ENCODE measurements at regions not wholly inside any gene's neighbourhood (a gene's known extent, or its start where the extent isn't known, plus 50 kb on each side); places are given as distances from the start of the nearest gene placed in this dataset.
A peak's percentile ranks its signal among the peaks of the same experiment; 100 is the strongest.

- peak; percentile 65 for DNase-seq (ENCODE audit: low read depth, low spot score)
- in situ Hi-C loops (cut with HindIII; ENCODE audit: low pct_unique_long_range_greater_than_20kb, low sequenced_read_pairs): no loop called here
These were observed 273.1 kb upstream of the TBL1XR1 start for GRCh38 chr3:177470197-177470941.

GRCh38 chr3:177471733-177472480, 274.6 kb upstream of the TBL1XR1 start:
- in situ Hi-C loops (cut with HindIII; ENCODE audit: low pct_unique_long_range_greater_than_20kb, low sequenced_read_pairs): no loop called here
- DNase-seq (ENCODE audit: low read depth, low spot score): no peak

- DNase-seq (ENCODE audit: low read depth, low spot score): no peak
- in situ Hi-C loops (cut with HindIII; ENCODE audit: low pct_unique_long_range_greater_than_20kb, low sequenced_read_pairs): no loop called here
These were observed 275.9 kb upstream of the TBL1XR1 start for GRCh38 chr3:177473184-177473583.

DNA sequence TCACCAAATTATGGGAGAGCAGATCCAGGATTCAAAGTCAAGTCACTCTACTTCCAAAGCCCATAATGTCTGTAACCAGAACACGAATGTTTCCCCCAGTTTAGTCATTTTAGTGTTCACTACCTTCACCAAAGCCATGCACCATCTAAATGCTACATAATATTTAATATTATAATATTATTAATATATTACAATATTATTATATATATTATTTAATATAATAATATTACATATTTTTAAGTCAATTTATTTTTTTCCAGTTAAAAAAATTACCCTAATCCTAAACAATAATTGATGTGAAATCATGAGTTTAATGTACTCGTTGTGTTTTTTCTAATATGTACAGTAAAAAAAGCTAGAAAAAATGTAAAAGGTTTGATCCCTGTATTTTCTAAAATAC, 276.6 kb upstream of the TBL1XR1 start:
- in situ Hi-C loops (cut with HindIII; ENCODE audit: low pct_unique_long_range_greater_than_20kb, low sequenced_read_pairs): no loop called here
- DNase-seq (ENCODE audit: low read depth, low spot score): no peak

DNA sequence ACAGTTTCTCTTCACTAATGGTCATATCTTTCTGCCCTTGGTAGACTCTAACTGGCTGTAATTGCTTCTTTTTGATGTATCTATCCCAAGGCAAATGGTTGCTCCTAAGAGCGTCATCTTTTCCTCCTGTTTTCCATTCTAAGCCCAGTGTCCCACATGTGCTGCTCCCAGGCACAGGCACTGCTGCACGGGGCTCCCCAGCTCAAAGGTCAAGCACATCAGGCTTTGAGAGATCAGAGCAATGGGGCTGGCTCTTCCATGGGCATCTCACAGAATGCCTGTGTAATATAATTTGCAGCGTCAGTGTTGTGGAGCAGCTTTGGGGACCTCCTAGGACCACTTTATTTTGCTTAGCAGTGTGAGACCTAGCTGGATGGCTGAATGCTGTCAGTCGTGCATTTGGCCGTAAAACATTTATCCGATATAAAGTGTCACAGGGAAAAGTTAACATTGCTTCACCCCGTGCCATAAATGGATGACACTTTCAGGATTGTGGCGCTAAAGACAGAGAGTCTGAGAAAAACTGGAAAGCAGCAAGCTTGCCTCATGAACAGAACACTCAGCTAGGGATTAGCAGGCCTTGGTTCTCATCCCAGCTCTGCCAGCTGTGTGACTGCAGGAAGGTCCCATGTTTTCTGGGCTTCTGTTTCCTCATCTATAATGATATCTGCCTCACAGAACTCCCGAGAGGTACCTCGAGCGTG, 277.5 kb upstream of the TBL1XR1 start:
- in situ Hi-C loops (cut with HindIII; ENCODE audit: low pct_unique_long_range_greater_than_20kb, low sequenced_read_pairs): no loop called here

GRCh38 chr3:177475356-177475665, 278.0 kb upstream of the TBL1XR1 start:
- DNase-seq (ENCODE audit: low read depth, low spot score): no peak
- in situ Hi-C loops (cut with HindIII; ENCODE audit: low pct_unique_long_range_greater_than_20kb, low sequenced_read_pairs): no loop called here

More for the DNA sequence above, 277.5 kb upstream of the TBL1XR1 start:
- no peak for DNase-seq (ENCODE audit: low read depth, low spot score)

DNA sequence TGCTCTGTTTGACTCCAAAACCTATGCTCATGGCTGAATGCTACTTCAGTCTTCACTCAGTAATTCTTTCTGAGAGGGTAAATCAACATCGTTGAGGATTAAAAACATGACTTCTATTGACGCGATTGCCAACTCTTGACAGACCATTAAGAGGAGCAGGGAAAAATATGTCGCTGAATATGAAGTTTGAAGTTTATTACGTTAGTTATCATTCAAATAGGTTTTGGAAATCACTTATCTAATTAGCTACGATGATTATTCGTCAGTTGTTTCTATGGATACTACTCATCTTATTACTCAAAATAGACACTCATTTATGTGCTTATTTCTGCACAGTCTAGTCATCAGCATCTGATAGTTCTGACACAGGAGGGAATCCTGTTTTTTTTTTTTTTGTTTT, 279.2 kb upstream of the TBL1XR1 start:
- in situ Hi-C loops (cut with HindIII; ENCODE audit: low pct_unique_long_range_greater_than_20kb, low sequenced_read_pairs): no loop called here
- no peak for DNase-seq (ENCODE audit: low read depth, low spot score)

GRCh38 chr3:177476921-177477435, 279.7 kb upstream of the TBL1XR1 start:
- in situ Hi-C loops (cut with HindIII; ENCODE audit: low pct_unique_long_range_greater_than_20kb, low sequenced_read_pairs): no loop called here
- DNase-seq (ENCODE audit: low read depth, low spot score): no peak

DNA sequence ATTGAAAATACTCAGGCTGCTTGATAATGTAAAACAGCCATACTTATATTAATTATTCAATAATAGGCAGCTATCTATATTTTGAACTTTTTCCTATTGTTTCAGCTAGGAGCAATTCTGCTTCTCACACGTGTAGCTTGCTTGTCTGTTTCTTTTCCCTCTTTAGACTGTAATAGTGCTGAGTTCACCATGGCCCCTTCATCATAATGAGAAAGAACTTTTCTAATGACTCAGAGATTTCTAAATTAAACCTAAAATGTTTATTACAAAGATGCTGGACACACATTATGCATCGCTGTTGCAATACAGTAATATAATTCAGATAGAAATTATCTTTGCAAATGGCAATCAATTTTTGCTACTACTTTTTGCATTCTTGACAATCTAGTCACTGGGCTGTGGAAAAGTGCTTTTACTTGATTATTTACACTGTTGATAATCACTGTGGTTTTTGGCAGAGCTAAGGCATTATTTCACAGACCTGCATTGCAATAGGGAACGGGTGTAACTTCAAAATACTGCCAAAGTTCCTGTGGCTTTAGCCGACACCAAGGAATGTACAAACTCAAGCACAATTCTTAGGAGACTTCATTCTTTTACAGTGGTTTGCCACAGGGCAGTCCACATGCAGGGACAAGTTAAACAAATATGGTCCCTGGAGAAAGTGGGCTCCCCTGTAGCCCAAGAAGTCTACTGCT, 281.0 kb upstream of the TBL1XR1 start:
- DNase-seq (ENCODE audit: low read depth, low spot score): peak; percentile 35
- in situ Hi-C loops (cut with HindIII; ENCODE audit: low pct_unique_long_range_greater_than_20kb, low sequenced_read_pairs): no loop called here

DNA sequence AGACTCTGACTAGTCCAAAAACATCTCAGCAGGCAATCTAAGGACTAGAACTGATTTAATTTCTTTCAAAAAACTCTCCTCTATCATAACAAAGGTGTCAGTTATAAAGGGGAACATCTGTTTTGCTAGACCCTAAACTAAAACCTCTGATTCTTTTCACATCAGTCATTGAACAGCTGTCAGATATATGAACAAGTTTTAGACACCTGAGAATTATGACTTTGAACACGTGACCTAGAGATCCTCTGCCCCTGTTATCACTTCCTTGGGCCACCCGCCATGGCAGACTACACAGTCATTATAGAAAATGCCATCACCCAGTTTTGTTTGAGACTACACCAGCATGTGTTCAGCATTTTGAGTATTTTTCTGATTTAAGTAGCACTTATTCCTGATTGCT, 282.3 kb upstream of the TBL1XR1 start:
- in situ Hi-C loops (cut with HindIII; ENCODE audit: low pct_unique_long_range_greater_than_20kb, low sequenced_read_pairs): no loop called here
- no peak for DNase-seq (ENCODE audit: low read depth, low spot score)

- DNase-seq (ENCODE audit: low read depth, low spot score): no peak
- in situ Hi-C loops (cut with HindIII; ENCODE audit: low pct_unique_long_range_greater_than_20kb, low sequenced_read_pairs): no loop called here
These were observed 284.0 kb upstream of the TBL1XR1 start for GRCh38 chr3:177481329-177481728.

- DNase-seq (ENCODE audit: low read depth, low spot score): no peak
- in situ Hi-C loops (cut with HindIII; ENCODE audit: low pct_unique_long_range_greater_than_20kb, low sequenced_read_pairs): no loop called here
These were observed 284.9 kb upstream of the TBL1XR1 start for GRCh38 chr3:177482048-177482691.

DNA sequence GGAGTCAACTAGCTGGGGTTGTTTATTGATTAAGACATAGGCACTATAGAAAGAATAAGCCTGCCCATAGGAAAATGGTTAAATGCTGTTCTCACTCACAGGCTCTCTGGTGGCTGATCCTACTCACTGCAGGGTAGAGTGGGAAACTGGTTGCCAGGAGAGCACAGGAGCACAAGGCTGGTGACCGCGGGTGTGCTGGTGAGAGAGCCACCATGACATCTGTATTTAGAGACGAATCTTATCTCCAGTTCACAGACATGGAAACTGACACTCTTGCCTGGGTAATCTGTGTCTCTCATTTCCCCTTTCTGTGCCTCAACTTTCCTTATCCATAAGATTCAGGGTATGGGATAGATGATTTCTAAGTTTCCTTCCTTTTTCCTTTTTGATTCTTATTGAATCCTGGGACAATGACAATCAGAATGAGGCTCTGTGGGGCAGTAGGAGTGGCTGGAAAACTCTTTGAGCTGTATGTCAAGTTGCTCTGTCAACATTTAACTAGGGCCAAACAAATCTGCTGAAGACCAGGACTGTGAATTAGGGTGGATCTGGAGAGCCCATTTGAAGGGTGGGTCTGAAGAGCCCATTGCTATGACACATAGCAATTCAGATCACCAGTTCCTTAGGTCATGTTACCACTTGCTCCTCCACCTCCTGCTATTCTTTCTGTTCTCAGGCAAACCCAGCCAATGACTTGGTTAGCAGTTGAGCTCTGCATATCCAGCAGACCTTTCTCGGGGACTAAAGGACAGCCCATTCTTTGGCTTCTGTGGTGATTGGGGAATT, 286.1 kb upstream of the TBL1XR1 start:
- in situ Hi-C loops (cut with HindIII; ENCODE audit: low pct_unique_long_range_greater_than_20kb, low sequenced_read_pairs): no loop called here
- peak; percentile 89 for DNase-seq (ENCODE audit: low read depth, low spot score)

GRCh38 chr3:177484206-177484605, 286.9 kb upstream of the TBL1XR1 start:
- in situ Hi-C loops (cut with HindIII; ENCODE audit: low pct_unique_long_range_greater_than_20kb, low sequenced_read_pairs): no loop called here

DNA sequence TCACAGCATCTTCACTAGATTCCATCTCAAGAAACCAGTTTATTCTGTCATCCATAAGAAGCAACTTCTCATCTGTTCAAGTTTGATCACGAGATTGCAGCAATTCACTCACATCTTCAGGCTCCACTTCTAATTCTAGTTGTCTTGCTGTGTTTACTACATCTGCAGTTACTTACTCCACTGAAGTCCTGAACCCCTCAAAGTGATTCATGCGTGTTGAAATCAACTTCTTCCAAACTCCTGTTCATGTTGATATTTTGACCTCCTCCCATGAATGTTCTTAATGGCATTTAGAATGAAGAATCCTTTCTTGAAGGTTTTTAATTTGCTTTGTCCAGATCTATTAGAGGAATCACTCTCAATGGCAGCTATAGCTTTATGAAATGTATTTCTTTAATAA, 287.6 kb upstream of the TBL1XR1 start:
- no peak for DNase-seq (ENCODE audit: low read depth, low spot score)
- in situ Hi-C loops (cut with HindIII; ENCODE audit: low pct_unique_long_range_greater_than_20kb, low sequenced_read_pairs): no loop called here

More at GRCh38 chr3:177484206-177484605, 286.9 kb upstream of the TBL1XR1 start:
- DNase-seq (ENCODE audit: low read depth, low spot score): no peak

GRCh38 chr3:177487635-177488186, 290.4 kb upstream of the TBL1XR1 start:
- in situ Hi-C loops (cut with HindIII; ENCODE audit: low pct_unique_long_range_greater_than_20kb, low sequenced_read_pairs): no loop called here
- no peak for DNase-seq (ENCODE audit: low read depth, low spot score)
